SK-N-SH treated with all-trans-retinoic acid at 6 μM for 48 hours (cell line): ENCODE measurements at regions not wholly inside any gene's neighbourhood (a gene's known extent, or its start where the extent isn't known, plus 50 kb on each side); places are given as distances from the start of the nearest gene placed in this dataset.

Source experiments
- ATAC-seq: fragments of 200-7000 bp; cut with Tn5 transposase; 3 replicates; pipeline ENCODE4 v1.9.1; 2020; ENCODE audit warnings: mild to moderate bottlenecking, moderate library complexity
- ARNTL ChIP-seq: fragments of 450-650 bp; formaldehyde crosslinking; IDR thresholded peaks from 2 replicates; pipeline ENCODE4 v1.5.0; 2020; ENCODE audit warnings: low read depth, mild to moderate bottlenecking, moderate library complexity, borderline replicate concordance
- BACH2 ChIP-seq: fragments of 250-450 bp; sonication (Bioruptor Pico); IDR thresholded peaks from 2 replicates; pipeline ENCODE4 v1.9.0; 2021; ENCODE audit warnings: mild to moderate bottlenecking, borderline replicate concordance
- CREB5 ChIP-seq: fragments of 250-450 bp; sonication (Bioruptor Pico); IDR thresholded peaks from 2 replicates; pipeline ENCODE4 v1.5.1; 2020; ENCODE audit warnings: low read depth, mild to moderate bottlenecking, moderate library complexity
- CSDC2 ChIP-seq: fragments of 250-450 bp; sonication (Bioruptor Pico); IDR thresholded peaks from 2 replicates; pipeline ENCODE4 v1.5.0; 2020; ENCODE audit warnings: mild to moderate bottlenecking, moderate library complexity
- ESRRG ChIP-seq: fragments of 250-450 bp; sonication (Bioruptor Pico); IDR thresholded peaks from 2 replicates; pipeline ENCODE4 v1.6.1; 2021; ENCODE audit warnings: mild to moderate bottlenecking
- GLIS3 ChIP-seq: fragments of 250-450 bp; sonication (Bioruptor Pico); IDR thresholded peaks from 2 replicates; pipeline ENCODE4 v1.5.0; 2020; ENCODE audit warnings: mild to moderate bottlenecking, moderate library complexity
- ISL1 ChIP-seq: fragments of 250-450 bp; sonication (Bioruptor Pico); IDR thresholded peaks from 2 replicates; pipeline ENCODE4 v2.1.2; 2022; ENCODE audit warnings: mild to moderate bottlenecking, moderate library complexity
- OSR1 ChIP-seq: fragments of 250-450 bp; sonication (Bioruptor Pico); IDR thresholded peaks from 2 replicates; pipeline ENCODE4 v1.8.0; 2022; ENCODE audit warnings: moderate library complexity, mild to moderate bottlenecking, inconsistent platforms
- PATZ1 ChIP-seq: fragments of 250-450 bp; sonication (Bioruptor Pico); IDR thresholded peaks from 2 replicates; pipeline ENCODE4 v1.8.0; 2020; ENCODE audit warnings: mild to moderate bottlenecking, moderate library complexity, borderline replicate concordance
- PPARA ChIP-seq: fragments of 250-450 bp; sonication (Bioruptor Pico); IDR thresholded peaks from 2 replicates; pipeline ENCODE4 v1.5.0; 2020; ENCODE audit warnings: mild to moderate bottlenecking, borderline replicate concordance
- RARB ChIP-seq: fragments of 250-450 bp; sonication (Bioruptor Pico); IDR thresholded peaks from 2 replicates; pipeline ENCODE4 v1.8.0; 2021; ENCODE audit warnings: mild to moderate bottlenecking, moderate library complexity
- SNAI2 ChIP-seq: fragments of 250-450 bp; sonication (Bioruptor Pico); IDR thresholded peaks from 2 replicates; pipeline ENCODE4 v1.5.0; 2020; ENCODE audit warnings: mild to moderate bottlenecking, moderate library complexity
- TOX ChIP-seq: fragments of 250-450 bp; sonication (Bioruptor Pico); IDR thresholded peaks from 2 replicates; pipeline ENCODE4 v1.8.0; 2021; ENCODE audit warnings: mild to moderate bottlenecking, moderate library complexity, borderline replicate concordance
- TSHZ2 ChIP-seq: fragments of 250-450 bp; sonication (Bioruptor Pico); IDR thresholded peaks from 2 replicates; pipeline ENCODE4 v1.5.0; 2020; ENCODE audit warnings: mild to moderate bottlenecking, moderate library complexity
- ZC3H10 ChIP-seq: fragments of 250-450 bp; sonication (Bioruptor Pico); IDR thresholded peaks from 2 replicates; pipeline ENCODE4 v1.5.1; 2021; ENCODE audit warnings: mild to moderate bottlenecking, moderate library complexity
- ZFP3 ChIP-seq: fragments of 250-450 bp; sonication (Bioruptor Pico); IDR thresholded peaks from 2 replicates; pipeline ENCODE4 v1.5.0; 2020; ENCODE audit warnings: mild to moderate bottlenecking, moderate library complexity
- ZFP30 ChIP-seq: fragments of 450-650 bp; formaldehyde crosslinking; IDR thresholded peaks from 2 replicates; pipeline ENCODE4 v1.5.0; 2022; ENCODE audit warnings: mild to moderate bottlenecking, moderate library complexity
- ZNF565 ChIP-seq: fragments of 450-650 bp; formaldehyde crosslinking; conservative IDR thresholded peaks from 2 replicates; pipeline ENCODE4 v1.5.0; 2020; ENCODE audit warnings: low read depth, mild to moderate bottlenecking, moderate library complexity
- ZNF8 ChIP-seq: fragments of 450-650 bp; formaldehyde crosslinking; IDR thresholded peaks from 2 replicates; pipeline ENCODE4 v1.5.0; 2020; ENCODE audit warnings: mild to moderate bottlenecking, moderate library complexity
- TF ChIP-seq, protein P1 (sequence below): fragments of 250-450 bp; sonication (Bioruptor Pico); IDR thresholded peaks from 2 replicates; pipeline ENCODE4 v1.5.1; 2021; ENCODE audit warnings: mild to moderate bottlenecking, moderate library complexity
- TF ChIP-seq, protein P2 (sequence below): fragments of 250-450 bp; sonication (Bioruptor Pico); IDR thresholded peaks from 2 replicates; pipeline ENCODE4 v1.8.0; 2021; ENCODE audit warnings: low read depth, mild to moderate bottlenecking, moderate library complexity, borderline replicate concordance

GRCh38 chr13:99803141-99803540 lies 168.4 kb downstream of the ZIC5 start:
- no peak for ATAC-seq
- no peak for TF ChIP-seq ZFP30 (CRISPR knock-in tag)
- TF ChIP-seq GLIS3 (CRISPR knock-in tag) = no peak

- ATAC-seq = no peak
- TF ChIP-seq ZFP30 (CRISPR knock-in tag) = no peak
- TF ChIP-seq PATZ1 (CRISPR knock-in tag) = no peak
- no peak for TF ChIP-seq CSDC2 (CRISPR knock-in tag)
- TF ChIP-seq ZNF8 (CRISPR knock-in tag) = no peak
- no peak for TF ChIP-seq ISL1 (CRISPR knock-in tag)
- TF ChIP-seq, protein P1, sequence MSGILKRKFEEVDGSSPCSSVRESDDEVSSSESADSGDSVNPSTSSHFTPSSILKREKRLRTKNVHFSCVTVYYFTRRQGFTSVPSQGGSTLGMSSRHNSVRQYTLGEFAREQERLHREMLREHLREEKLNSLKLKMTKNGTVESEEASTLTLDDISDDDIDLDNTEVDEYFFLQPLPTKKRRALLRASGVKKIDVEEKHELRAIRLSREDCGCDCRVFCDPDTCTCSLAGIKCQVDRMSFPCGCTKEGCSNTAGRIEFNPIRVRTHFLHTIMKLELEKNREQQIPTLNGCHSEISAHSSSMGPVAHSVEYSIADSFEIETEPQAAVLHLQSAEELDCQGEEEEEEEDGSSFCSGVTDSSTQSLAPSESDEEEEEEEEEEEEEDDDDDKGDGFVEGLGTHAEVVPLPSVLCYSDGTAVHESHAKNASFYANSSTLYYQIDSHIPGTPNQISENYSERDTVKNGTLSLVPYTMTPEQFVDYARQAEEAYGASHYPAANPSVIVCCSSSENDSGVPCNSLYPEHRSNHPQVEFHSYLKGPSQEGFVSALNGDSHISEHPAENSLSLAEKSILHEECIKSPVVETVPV (CRISPR knock-in tag) = no peak
- TF ChIP-seq OSR1 = no peak
- no peak for TF ChIP-seq TSHZ2
- TF ChIP-seq TOX = no peak
- no peak for TF ChIP-seq PPARA (CRISPR knock-in tag)
- TF ChIP-seq ARNTL (CRISPR knock-in tag) = no peak
- no peak for TF ChIP-seq CREB5 (CRISPR knock-in tag)
Observed at GRCh38 chr13:99802416-99802815, 169.2 kb downstream of the ZIC5 start.

- no peak for TF ChIP-seq PPARA (CRISPR knock-in tag)
- TF ChIP-seq ESRRG = no peak
- no peak for TF ChIP-seq ARNTL (CRISPR knock-in tag)
- ATAC-seq = no peak
Observed at GRCh38 chr13:99800951-99801350, 170.6 kb downstream of the ZIC5 start.

- ATAC-seq = no peak
- TF ChIP-seq ZNF565 (no peak), CREB5 (CRISPR knock-in tag) (no peak), ZC3H10 (CRISPR knock-in tag) (no peak), PPARA (CRISPR knock-in tag) (no peak), OSR1 (no peak), ARNTL (CRISPR knock-in tag) (no peak), ZFP30 (CRISPR knock-in tag) (no peak), TOX (no peak), ZFP3 (CRISPR knock-in tag) (no peak), ZNF8 (CRISPR knock-in tag) (no peak), PATZ1 (CRISPR knock-in tag) (no peak), SNAI2 (no peak), BACH2 (CRISPR knock-in tag) (no peak), CSDC2 (CRISPR knock-in tag) (no peak), ISL1 (CRISPR knock-in tag) (no peak), GLIS3 (CRISPR knock-in tag) (no peak), RARB (CRISPR knock-in tag) (no peak)
- TF ChIP-seq, protein P1 (CRISPR knock-in tag) = no peak
- TF ChIP-seq, protein P2, sequence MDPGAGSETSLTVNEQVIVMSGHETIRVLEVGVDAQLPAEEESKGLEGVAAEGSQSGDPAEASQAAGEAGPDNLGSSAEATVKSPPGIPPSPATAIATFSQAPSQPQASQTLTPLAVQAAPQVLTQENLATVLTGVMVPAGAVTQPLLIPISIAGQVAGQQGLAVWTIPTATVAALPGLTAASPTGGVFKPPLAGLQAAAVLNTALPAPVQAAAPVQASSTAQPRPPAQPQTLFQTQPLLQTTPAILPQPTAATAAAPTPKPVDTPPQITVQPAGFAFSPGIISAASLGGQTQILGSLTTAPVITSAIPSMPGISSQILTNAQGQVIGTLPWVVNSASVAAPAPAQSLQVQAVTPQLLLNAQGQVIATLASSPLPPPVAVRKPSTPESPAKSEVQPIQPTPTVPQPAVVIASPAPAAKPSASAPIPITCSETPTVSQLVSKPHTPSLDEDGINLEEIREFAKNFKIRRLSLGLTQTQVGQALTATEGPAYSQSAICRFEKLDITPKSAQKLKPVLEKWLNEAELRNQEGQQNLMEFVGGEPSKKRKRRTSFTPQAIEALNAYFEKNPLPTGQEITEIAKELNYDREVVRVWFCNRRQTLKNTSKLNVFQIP (CRISPR knock-in tag) = no peak
Observed at GRCh38 chr13:99800011-99800410, 171.6 kb downstream of the ZIC5 start.
